ENCODE measurements at regions not wholly inside any gene's neighbourhood (a gene's known extent, or its start where the extent isn't known, plus 50 kb on each side); places are given as distances from the start of the nearest gene placed in this dataset.

DNA sequence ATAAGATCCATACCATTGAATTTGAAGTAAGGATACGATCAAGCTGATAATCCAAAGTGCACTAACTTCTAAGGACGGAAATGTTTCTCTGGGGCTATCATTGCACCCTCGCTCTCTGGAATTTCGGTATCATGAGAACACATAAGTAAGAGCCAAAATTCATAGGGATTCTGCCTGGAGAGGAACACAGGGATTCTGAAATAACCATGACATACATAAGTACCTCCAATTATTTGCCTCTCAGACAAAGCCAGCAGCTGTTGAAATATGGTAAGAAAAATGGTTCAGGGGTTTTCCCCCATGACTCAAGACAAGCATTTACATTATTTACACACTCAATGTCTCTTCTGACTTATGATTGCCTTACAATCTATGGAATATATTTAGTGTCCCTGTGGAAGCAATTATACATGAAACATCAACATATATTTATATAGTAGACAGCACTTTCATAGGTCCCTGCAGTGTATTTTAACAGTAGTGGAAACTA is 1123.6 kb upstream of the SEL1L start:
- TF ChIP-seq POLR2A (IDR thresholded peaks at IDR 0.05) (no peak), CTCF (IDR thresholded peaks at IDR 0.05) (no peak), EP300 (IDR thresholded peaks at IDR 0.05) (no peak), POLR2AphosphoS5 (IDR thresholded peaks at IDR 0.05) (no peak)

Data from upper lobe of left lung (tissue), 4 donors.